H9 (cell line): ENCODE measurements at regions not wholly inside any gene's neighbourhood (a gene's known extent, or its start where the extent isn't known, plus 50 kb on each side); places are given as distances from the start of the nearest gene placed in this dataset.

Source experiments
- DNase-seq: peaks from one replicate; pipeline ENCODE4 v3.0.0-alpha.2; 2017
- H2AFZ ChIP-seq: one replicate; pipeline ENCODE4 v1.6.1; 2013; ENCODE audit warnings: mild to moderate bottlenecking, low read length, control low read depth, moderate library complexity
- H2AK5ac ChIP-seq: 2 replicates; pipeline ENCODE4 v1.6.1; 2013; ENCODE audit warnings: low read length, control low read depth, mixed read lengths; ENCODE audit not compliant: insufficient read length
- H2BK120ac ChIP-seq: one replicate; pipeline ENCODE4 v1.6.1; 2013; ENCODE audit warnings: low read depth, mild to moderate bottlenecking, low read length, control low read depth, inconsistent platforms; ENCODE audit not compliant: poor library complexity, severe bottlenecking
- H2BK12ac ChIP-seq: 2 replicates; pipeline ENCODE4 v1.6.1; 2013; ENCODE audit warnings: low read length, control low read depth, mixed read lengths, low read depth; ENCODE audit not compliant: insufficient read length
- H2BK15ac ChIP-seq: 2 replicates; pipeline ENCODE4 v1.6.1; 2013; ENCODE audit warnings: low read depth, low read length, control low read depth
- H2BK20ac ChIP-seq: one replicate; pipeline ENCODE4 v1.6.1; 2013; ENCODE audit warnings: low read depth, mild to moderate bottlenecking, low read length, control low read depth, inconsistent platforms; ENCODE audit not compliant: poor library complexity, severe bottlenecking
- H2BK5ac ChIP-seq: 2 replicates; pipeline ENCODE4 v1.6.1; 2013; ENCODE audit warnings: low read length, control low read depth, mixed read lengths; ENCODE audit not compliant: insufficient read length
- H3K14ac ChIP-seq: 2 replicates; pipeline ENCODE4 v1.6.1; 2013; ENCODE audit warnings: low read length, control low read depth; ENCODE audit not compliant: insufficient read depth
- H3K18ac ChIP-seq: 2 replicates; pipeline ENCODE4 v1.6.1; 2013; ENCODE audit warnings: low read depth, mild to moderate bottlenecking, mixed read lengths, low read length, control low read depth; ENCODE audit not compliant: insufficient read length
- H3K23ac ChIP-seq: 2 replicates; pipeline ENCODE4 v1.6.1; 2013; ENCODE audit warnings: low read length, control low read depth, mixed read lengths, low read depth; ENCODE audit not compliant: insufficient read length
- H3K23me2 ChIP-seq: 2 replicates; pipeline ENCODE4 v1.6.1; 2013; ENCODE audit warnings: low read depth, mild to moderate bottlenecking, mixed read lengths, low read length, control low read depth; ENCODE audit not compliant: insufficient read length, poor library complexity, severe bottlenecking
- H3K27ac ChIP-seq: 2 replicates; pipeline ENCODE4 v1.5.1; 2013; ENCODE audit warnings: low read length, control low read depth, mixed read lengths, low read depth; ENCODE audit not compliant: insufficient read length
- H3K27me3 ChIP-seq: 2 replicates; pipeline ENCODE4 v1.6.1; 2013; ENCODE audit warnings: low read length, control low read depth, inconsistent platforms; ENCODE audit not compliant: insufficient read depth
- H3K4ac ChIP-seq: 2 replicates; pipeline ENCODE4 v1.6.1; 2013; ENCODE audit warnings: low read depth, mild to moderate bottlenecking, control low read depth, inconsistent platforms, low read length, moderate library complexity
- H3K4me1 ChIP-seq: 2 replicates; pipeline ENCODE4 v1.6.1; 2013; ENCODE audit warnings: low read length, control low read depth, inconsistent platforms; ENCODE audit not compliant: insufficient read depth
- H3K4me2 ChIP-seq: 2 replicates; pipeline ENCODE4 v1.6.1; 2013; ENCODE audit warnings: low read length, control low read depth, mixed read lengths; ENCODE audit not compliant: insufficient read length, insufficient read depth
- H3K56ac ChIP-seq: 2 replicates; pipeline ENCODE4 v1.6.1; 2013; ENCODE audit warnings: low read depth, mild to moderate bottlenecking, mixed read lengths, low read length, control low read depth; ENCODE audit not compliant: insufficient read length
- H3K79me1 ChIP-seq: 2 replicates; pipeline ENCODE4 v1.6.1; 2013; ENCODE audit warnings: low read depth, mild to moderate bottlenecking, moderate library complexity, low read length, control low read depth, inconsistent platforms; ENCODE audit not compliant: insufficient read depth, poor library complexity, severe bottlenecking
- H3K79me2 ChIP-seq: 2 replicates; pipeline ENCODE4 v1.6.1; 2013; ENCODE audit warnings: low read length, control low read depth, inconsistent platforms; ENCODE audit not compliant: insufficient read depth
- H3K9ac ChIP-seq: 2 replicates; pipeline ENCODE4 v1.6.1; 2013; ENCODE audit warnings: low read length, control low read depth, mixed read lengths; ENCODE audit not compliant: insufficient read length; ENCODE audit errors: extremely low read depth
- H3K9me3 ChIP-seq: one replicate; pipeline ENCODE4 v1.6.1; 2013; ENCODE audit warnings: low read depth, low read length, inconsistent platforms; ENCODE audit not compliant: control insufficient read depth
- H3T11ph ChIP-seq: one replicate; pipeline ENCODE4 v1.6.1; 2013; ENCODE audit warnings: mild to moderate bottlenecking, low read length, control low read depth, inconsistent platforms
- H4K20me1 ChIP-seq: one replicate; pipeline ENCODE4 v1.6.1; 2013; ENCODE audit not compliant: control insufficient read depth, insufficient read length, insufficient read depth
- H4K5ac ChIP-seq: 2 replicates; pipeline ENCODE4 v1.6.1; 2013; ENCODE audit warnings: low read depth, mild to moderate bottlenecking, mixed read lengths, low read length, control low read depth; ENCODE audit not compliant: insufficient read length
- H4K8ac ChIP-seq: replicated peaks from 2 replicates; pipeline ENCODE4 v1.6.1; 2013; ENCODE audit warnings: low read length, control low read depth, mixed read lengths, low read depth; ENCODE audit not compliant: insufficient read length
- H4K91ac ChIP-seq: 2 replicates; pipeline ENCODE4 v1.6.1; 2013; ENCODE audit warnings: low read depth, mild to moderate bottlenecking, moderate library complexity, mixed read lengths, low read length, control low read depth; ENCODE audit not compliant: insufficient read length
- H3K27ac Mint-ChIP-seq, 3 experiments: 2 replicates in 2 of 3; 3 replicates in 1 of 3; pipeline ENCODE4 v1.8.0; 2020 to 2021; ENCODE audit warnings: mixed read lengths in 3 of 3, mild to moderate bottlenecking in 1 of 3, moderate library complexity in 1 of 3
- H3K27me3 Mint-ChIP-seq: 2 replicates; pipeline ENCODE4 v1.8.0; 2021; ENCODE audit warnings: low read depth, mild to moderate bottlenecking, moderate library complexity, mixed read lengths
- H3K36me3 Mint-ChIP-seq, 3 experiments: 2 replicates in 2 of 3; 3 replicates in 1 of 3; pipeline ENCODE4 v1.8.0; 2020 to 2021; ENCODE audit warnings: low read depth in 3 of 3, mixed read lengths in 3 of 3; ENCODE audit not compliant: insufficient read depth in 1 of 3
- H3K4me1 Mint-ChIP-seq, 2 experiments: 2 replicates each; pipeline ENCODE4 v1.8.0; 2020; ENCODE audit warnings: mixed read lengths in 2 of 2
- H3K4me3 Mint-ChIP-seq, 2 experiments: 2 replicates in 1 of 2; 3 replicates in 1 of 2; pipeline ENCODE4 v1.8.0; 2020 to 2021; ENCODE audit warnings: mild to moderate bottlenecking in 2 of 2, mixed read lengths in 2 of 2, moderate library complexity in 1 of 2
- H3K9me3 Mint-ChIP-seq, 2 experiments: 2 replicates in 1 of 2; 3 replicates in 1 of 2; pipeline ENCODE4 v1.8.0; 2020; ENCODE audit warnings: mild to moderate bottlenecking in 2 of 2, mixed read lengths in 2 of 2, moderate library complexity in 1 of 2
- CTCF ChIP-seq: fragments of 200-600 bp; sonication (generic); conservative IDR thresholded peaks from 3 replicates; pipeline ENCODE4 v1.8.0; 2021; ENCODE audit warnings: antibody characterized with exemption, mild to moderate bottlenecking
- WGBS: extraction: QIAGEN DNeasy Blood & Tissue Kit; methylation state at CpG from one replicate; pipeline ENCODE4 v1.1.7; 2013; ENCODE audit warnings: missing lambda C conversion rate, low lambda C conversion rate, mixed read lengths; ENCODE audit not compliant: insufficient read length; ENCODE audit errors: extremely low coverage; 5-methylcytosine and 5-hydroxymethylcytosine counted together

GRCh38 chr13:93086329-93086728, 140.3 kb upstream of the GPC6 start:
- no peak overlapping the region for H3K18ac ChIP-seq
- DNase-seq, result no peak
- no peak overlapping the region for H3T11ph ChIP-seq
- no peak overlapping the region for H4K91ac ChIP-seq
- H3K23me2 ChIP-seq, result no peaks in the 10 kb centered on the region
- no peak overlapping the region for H2AFZ ChIP-seq
- Mint-ChIP-seq H3K4me1 (no peaks in the 10 kb centered on the region), H3K4me3 (no peak overlapping the region), H3K27me3 (peaks cover 4% of the 10 kb centered on the region; the same call in 1 of the 2 replicates), H3K36me3 (no peaks in the 10 kb centered on the region), H3K27ac (no peak overlapping the region), H3K9me3 (no peaks in the 10 kb centered on the region)
- H2BK20ac ChIP-seq, result no peak overlapping the region
- WGBS, result no CpG with 5 or more reads among the region's 2 CpGs
- H4K20me1 ChIP-seq, result no peaks in the 10 kb centered on the region
- H3K23ac ChIP-seq, result no peak overlapping the region
- no peaks in the 10 kb centered on the region for H3K79me2 ChIP-seq
- H2BK15ac ChIP-seq, result no peak overlapping the region
- no peaks in the 10 kb centered on the region for H3K4me1 ChIP-seq
- no peak overlapping the region for H3K56ac ChIP-seq
- H4K8ac ChIP-seq, result no peak overlapping the region
- no peak overlapping the region for H2AK5ac ChIP-seq
- no peak overlapping the region for H2BK12ac ChIP-seq
- H3K4me2 ChIP-seq, result no peak overlapping the region
- no peak overlapping the region for H3K14ac ChIP-seq
- no peak overlapping the region for H2BK5ac ChIP-seq
- no peak for TF ChIP-seq CTCF
- H3K9ac ChIP-seq, result no peak overlapping the region
- no peaks in the 10 kb centered on the region for H3K79me1 ChIP-seq
- H3K27ac ChIP-seq, result no peak overlapping the region
- no peak overlapping the region for H3K4ac ChIP-seq
- H2BK120ac ChIP-seq, result no peak overlapping the region
- H3K9me3 ChIP-seq, result no peaks in the 10 kb centered on the region
- H3K27me3 ChIP-seq, result no peaks in the 10 kb centered on the region
- no peak overlapping the region for H4K5ac ChIP-seq
